ENCODE measurements at regions not wholly inside any gene's neighbourhood (a gene's known extent, or its start where the extent isn't known, plus 50 kb on each side); places are given as distances from the start of the nearest gene placed in this dataset.

- TF ChIP-seq, protein P1, sequence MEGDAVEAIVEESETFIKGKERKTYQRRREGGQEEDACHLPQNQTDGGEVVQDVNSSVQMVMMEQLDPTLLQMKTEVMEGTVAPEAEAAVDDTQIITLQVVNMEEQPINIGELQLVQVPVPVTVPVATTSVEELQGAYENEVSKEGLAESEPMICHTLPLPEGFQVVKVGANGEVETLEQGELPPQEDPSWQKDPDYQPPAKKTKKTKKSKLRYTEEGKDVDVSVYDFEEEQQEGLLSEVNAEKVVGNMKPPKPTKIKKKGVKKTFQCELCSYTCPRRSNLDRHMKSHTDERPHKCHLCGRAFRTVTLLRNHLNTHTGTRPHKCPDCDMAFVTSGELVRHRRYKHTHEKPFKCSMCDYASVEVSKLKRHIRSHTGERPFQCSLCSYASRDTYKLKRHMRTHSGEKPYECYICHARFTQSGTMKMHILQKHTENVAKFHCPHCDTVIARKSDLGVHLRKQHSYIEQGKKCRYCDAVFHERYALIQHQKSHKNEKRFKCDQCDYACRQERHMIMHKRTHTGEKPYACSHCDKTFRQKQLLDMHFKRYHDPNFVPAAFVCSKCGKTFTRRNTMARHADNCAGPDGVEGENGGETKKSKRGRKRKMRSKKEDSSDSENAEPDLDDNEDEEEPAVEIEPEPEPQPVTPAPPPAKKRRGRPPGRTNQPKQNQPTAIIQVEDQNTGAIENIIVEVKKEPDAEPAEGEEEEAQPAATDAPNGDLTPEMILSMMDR (optimal IDR thresholded peaks at IDR 0.05 in 1 of 3, IDR thresholded peaks at IDR 0.05 in 1 of 3, conservative IDR thresholded peaks at IDR 0.05 in 1 of 3; ENCODE audit: extremely low read depth in 1 of 3, insufficient read depth in 2 of 3, low read length in 3 of 3) = no peak
- TF ChIP-seq EZH2 (IDR thresholded peaks at IDR 0.05; ENCODE audit: low read length) = no peak
Observed at GRCh38 chr6:56856036-56856580, 98.8 kb upstream of the BEND6 start.
